ENCODE measurements at regions not wholly inside any gene's neighbourhood (a gene's known extent, or its start where the extent isn't known, plus 50 kb on each side); places are given as distances from the start of the nearest gene placed in this dataset.

GRCh38 chr9:107108342-107109130 lies 174.5 kb upstream of the RAD23B start:
- Histone ChIP-seq H3K27ac (ENCODE audit: insufficient read depth, low read length) (no peak overlapping the region), H3K4me3 (replicated peaks in 1 of 4; ENCODE audit: control extremely low read depth in 1 of 4, insufficient read depth in 1 of 4, low read depth in 3 of 4, low read length in 4 of 4) (no peak overlapping the region), H3K9me3 (ENCODE audit: control insufficient read depth, insufficient read depth, low read depth, low read length) (no peaks in the 10 kb centered on the region), H3K27me3 (ENCODE audit: control insufficient read depth, insufficient read depth, low read length) (no peaks in the 10 kb centered on the region), H3K4me2 (ENCODE audit: extremely low read depth, insufficient read depth, low read length) (no peak overlapping the region), H3K4me1 (ENCODE audit: control insufficient read depth, extremely low read depth, insufficient read depth, low read length) (no peaks in the 10 kb centered on the region), H3K79me2 (ENCODE audit: control insufficient read depth, insufficient read depth, low read length) (no peaks in the 10 kb centered on the region), H3K9ac (ENCODE audit: insufficient read depth, low read length) (no peak overlapping the region), H4K20me1 (ENCODE audit: control insufficient read depth, extremely low read depth, insufficient read depth, low read length) (no peaks in the 10 kb centered on the region), H3K36me3 (ENCODE audit: control insufficient read depth, insufficient read depth, low read length) (no peaks in the 10 kb centered on the region), H2AFZ (ENCODE audit: low read length) (no peak overlapping the region)
- TF ChIP-seq EZH2 (IDR thresholded peaks at IDR 0.05; ENCODE audit: low read length, missing control alignments) (no peak), CTCF (conservative IDR thresholded peaks at IDR 0.05 in 1 of 2, IDR thresholded peaks at IDR 0.05 in 1 of 2; ENCODE audit: low read depth in 1 of 2, low read length in 2 of 2) (no peak)
- DNase-seq (ENCODE audit: low read depth in 2 of 2): no peak

GRCh38 chr9:107109324-107109723 lies 173.8 kb upstream of the RAD23B start:
- Histone ChIP-seq H3K4me2 (ENCODE audit: extremely low read depth, insufficient read depth, low read length) (no peak overlapping the region), H3K9me3 (ENCODE audit: control insufficient read depth, insufficient read depth, low read depth, low read length) (no peaks in the 10 kb centered on the region), H3K27ac (ENCODE audit: insufficient read depth, low read length) (no peak overlapping the region), H3K79me2 (ENCODE audit: control insufficient read depth, insufficient read depth, low read length) (no peaks in the 10 kb centered on the region), H2AFZ (ENCODE audit: low read length) (no peak overlapping the region), H3K36me3 (ENCODE audit: control insufficient read depth, insufficient read depth, low read length) (no peaks in the 10 kb centered on the region), H3K4me3 (replicated peaks in 1 of 4; ENCODE audit: control extremely low read depth in 1 of 4, insufficient read depth in 1 of 4, low read depth in 3 of 4, low read length in 4 of 4) (no peak overlapping the region), H3K9ac (ENCODE audit: insufficient read depth, low read length) (no peak overlapping the region), H3K27me3 (ENCODE audit: control insufficient read depth, insufficient read depth, low read length) (peaks cover 4% of the 10 kb centered on the region), H4K20me1 (ENCODE audit: control insufficient read depth, extremely low read depth, insufficient read depth, low read length) (no peaks in the 10 kb centered on the region), H3K4me1 (ENCODE audit: control insufficient read depth, extremely low read depth, insufficient read depth, low read length) (no peaks in the 10 kb centered on the region)
- no peak for DNase-seq (ENCODE audit: low read depth in 2 of 2)
- no peak for TF ChIP-seq CTCF (conservative IDR thresholded peaks at IDR 0.05 in 1 of 2, IDR thresholded peaks at IDR 0.05 in 1 of 2; ENCODE audit: low read depth in 1 of 2, low read length in 2 of 2)
- TF ChIP-seq EZH2 (IDR thresholded peaks at IDR 0.05; ENCODE audit: low read length, missing control alignments): no peak

DNA sequence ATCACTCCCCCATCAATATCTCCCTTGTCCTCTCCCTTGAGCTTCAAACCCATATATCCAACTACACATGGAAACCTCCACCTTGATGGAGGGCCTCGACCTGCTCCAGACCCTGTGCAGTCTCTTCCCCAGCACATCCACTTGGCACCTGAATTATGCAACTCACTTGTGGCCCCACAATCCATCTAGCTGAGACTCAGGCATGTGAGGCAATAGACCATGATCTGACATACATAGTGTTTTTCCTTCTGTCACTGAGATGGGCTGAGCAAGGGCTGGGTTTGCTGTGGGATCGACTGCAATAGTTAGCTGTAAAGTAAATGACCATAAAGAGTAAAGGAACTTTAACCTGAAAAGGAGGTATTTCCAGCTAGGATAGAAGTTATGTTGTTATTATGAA lies 172.9 kb upstream of the RAD23B start:
- H3K9ac ChIP-seq (ENCODE audit: insufficient read depth, low read length): no peak overlapping the region
- H2AFZ ChIP-seq (ENCODE audit: low read length): no peak overlapping the region
- no peak for DNase-seq (ENCODE audit: low read depth in 2 of 2)
- no peaks in the 10 kb centered on the region for H3K36me3 ChIP-seq (ENCODE audit: control insufficient read depth, insufficient read depth, low read length)
- no peak overlapping the region for H3K4me2 ChIP-seq (ENCODE audit: extremely low read depth, insufficient read depth, low read length)
- TF ChIP-seq EZH2 (IDR thresholded peaks at IDR 0.05; ENCODE audit: low read length, missing control alignments): no peak
- no peak for TF ChIP-seq CTCF (conservative IDR thresholded peaks at IDR 0.05 in 1 of 2, IDR thresholded peaks at IDR 0.05 in 1 of 2; ENCODE audit: low read depth in 1 of 2, low read length in 2 of 2)
- no peak overlapping the region for H3K4me3 ChIP-seq (replicated peaks in 1 of 4; ENCODE audit: control extremely low read depth in 1 of 4, insufficient read depth in 1 of 4, low read depth in 3 of 4, low read length in 4 of 4)
- no peaks in the 10 kb centered on the region for H3K79me2 ChIP-seq (ENCODE audit: control insufficient read depth, insufficient read depth, low read length)
- no peak overlapping the region for H3K27ac ChIP-seq (ENCODE audit: insufficient read depth, low read length)
- H3K4me1 ChIP-seq (ENCODE audit: control insufficient read depth, extremely low read depth, insufficient read depth, low read length): no peaks in the 10 kb centered on the region
- no peaks in the 10 kb centered on the region for H3K9me3 ChIP-seq (ENCODE audit: control insufficient read depth, insufficient read depth, low read depth, low read length)
- no peaks in the 10 kb centered on the region for H4K20me1 ChIP-seq (ENCODE audit: control insufficient read depth, extremely low read depth, insufficient read depth, low read length)
- peaks cover 4% of the 10 kb centered on the region for H3K27me3 ChIP-seq (ENCODE audit: control insufficient read depth, insufficient read depth, low read length)
